GM13976 (cell line): ENCODE measurements at regions not wholly inside any gene's neighbourhood (a gene's known extent, or its start where the extent isn't known, plus 50 kb on each side); places are given as distances from the start of the nearest gene placed in this dataset.

ENCODE experiments used
- DNase-seq: peaks from one replicate; pipeline ENCODE4 v3.0.0; 2012; ENCODE audit warnings: low spot score
- in situ Hi-C: fragments of 300-500 bp; cut with MboI; formaldehyde crosslinking; loops from one replicate; pipeline ENCODE4 v1.12.0; 2022; ENCODE audit warnings: low sequenced_read_pairs, mixed read lengths, inconsistent platforms; ENCODE audit not compliant: unreplicated experiment
- TF ChIP-seq, protein P1 (sequence below): IDR thresholded peaks from 2 replicates; pipeline ENCODE4 v1.5.1; 2012; ENCODE audit warnings: borderline replicate concordance, mild to moderate bottlenecking; ENCODE audit not compliant: insufficient read depth; ENCODE audit errors: extremely low read depth, missing control alignments, control extremely low read depth

DNA sequence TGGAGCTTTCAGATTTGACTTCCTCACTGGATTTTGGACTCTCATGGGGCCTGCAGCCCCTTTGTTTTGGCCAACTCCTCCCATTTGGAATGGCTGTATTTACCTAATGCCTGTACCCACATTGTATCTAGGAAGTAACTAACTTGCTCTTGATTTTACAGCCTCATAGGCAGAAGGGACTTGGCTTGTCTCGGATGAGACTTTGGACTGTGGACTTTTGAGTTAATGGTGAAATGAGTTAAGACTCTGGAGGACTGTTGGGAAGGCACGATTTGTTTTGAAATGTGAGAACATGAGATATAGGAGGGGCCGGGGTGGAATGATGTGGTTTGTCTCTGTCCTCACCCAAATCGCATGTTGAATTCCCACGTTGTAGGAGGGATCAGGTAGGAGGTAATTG lies 233.4 kb upstream of the GALNT5 start:
- TF ChIP-seq, protein P1, sequence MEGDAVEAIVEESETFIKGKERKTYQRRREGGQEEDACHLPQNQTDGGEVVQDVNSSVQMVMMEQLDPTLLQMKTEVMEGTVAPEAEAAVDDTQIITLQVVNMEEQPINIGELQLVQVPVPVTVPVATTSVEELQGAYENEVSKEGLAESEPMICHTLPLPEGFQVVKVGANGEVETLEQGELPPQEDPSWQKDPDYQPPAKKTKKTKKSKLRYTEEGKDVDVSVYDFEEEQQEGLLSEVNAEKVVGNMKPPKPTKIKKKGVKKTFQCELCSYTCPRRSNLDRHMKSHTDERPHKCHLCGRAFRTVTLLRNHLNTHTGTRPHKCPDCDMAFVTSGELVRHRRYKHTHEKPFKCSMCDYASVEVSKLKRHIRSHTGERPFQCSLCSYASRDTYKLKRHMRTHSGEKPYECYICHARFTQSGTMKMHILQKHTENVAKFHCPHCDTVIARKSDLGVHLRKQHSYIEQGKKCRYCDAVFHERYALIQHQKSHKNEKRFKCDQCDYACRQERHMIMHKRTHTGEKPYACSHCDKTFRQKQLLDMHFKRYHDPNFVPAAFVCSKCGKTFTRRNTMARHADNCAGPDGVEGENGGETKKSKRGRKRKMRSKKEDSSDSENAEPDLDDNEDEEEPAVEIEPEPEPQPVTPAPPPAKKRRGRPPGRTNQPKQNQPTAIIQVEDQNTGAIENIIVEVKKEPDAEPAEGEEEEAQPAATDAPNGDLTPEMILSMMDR, result no peak
- DNase-seq, result no peak
- in situ Hi-C loops, result no loop called here

DNA sequence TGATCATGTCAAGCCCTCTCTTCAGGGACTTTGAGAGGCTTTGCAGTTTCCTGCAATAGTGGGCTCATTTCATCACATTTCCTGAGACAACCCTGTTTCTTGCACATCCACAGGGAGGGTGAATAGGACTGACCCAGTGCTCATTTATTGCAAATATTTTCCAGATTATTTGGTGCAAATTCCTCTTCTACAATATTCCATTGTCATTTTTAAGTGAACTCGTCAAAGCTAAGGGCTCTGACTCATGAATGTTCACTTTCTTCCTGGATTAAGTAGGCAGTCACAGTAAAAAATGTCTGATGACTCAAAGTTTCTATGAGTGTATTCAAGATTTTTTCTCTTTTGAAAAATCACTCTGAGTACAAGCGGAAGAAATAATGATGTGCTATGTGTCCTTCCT lies 225.5 kb upstream of the GALNT5 start:
- in situ Hi-C loops, result no loop called here
- DNase-seq, result no peak
- TF ChIP-seq, protein P1, result no peak

DNA sequence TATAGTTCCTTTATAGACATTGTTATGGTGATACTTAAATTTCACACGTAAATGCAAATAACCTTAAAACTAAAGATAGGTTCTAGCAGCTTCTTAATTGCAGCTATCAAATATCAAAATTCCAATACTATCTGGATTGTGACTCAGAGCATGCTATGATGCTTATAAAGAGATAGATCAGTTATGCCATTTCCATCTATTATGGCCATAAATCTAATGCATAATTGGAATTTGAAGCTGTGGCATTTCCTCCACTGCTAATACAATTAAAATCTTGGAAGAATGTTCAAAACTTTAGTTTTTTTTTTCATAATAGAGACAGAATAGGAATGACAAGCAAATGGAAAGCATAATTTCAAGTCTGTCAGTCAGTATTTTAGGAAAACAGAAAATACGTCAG lies 220.8 kb upstream of the GALNT5 start:
- in situ Hi-C loops, result no loop called here
- no peak for DNase-seq
- TF ChIP-seq, protein P1, result no peak

DNA sequence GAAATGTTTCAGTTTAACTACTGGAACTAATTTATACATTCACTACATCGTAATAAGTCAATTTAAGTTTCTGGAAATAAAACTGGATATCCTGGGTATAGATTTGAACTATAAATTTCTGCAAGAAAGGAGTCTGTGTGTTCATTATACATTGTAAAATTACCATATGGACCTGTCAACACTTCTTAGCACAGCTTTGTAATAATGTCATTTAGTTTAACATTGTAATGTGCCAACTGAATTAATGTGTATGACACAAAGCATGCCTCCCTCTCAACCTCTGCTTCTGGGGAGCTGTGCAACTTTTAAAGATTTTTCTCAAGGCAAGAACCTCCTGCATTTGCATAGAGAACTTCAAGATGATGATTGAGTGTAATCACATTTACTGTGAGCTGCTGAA lies 213.7 kb upstream of the GALNT5 start:
- TF ChIP-seq, protein P1, result no peak
- in situ Hi-C loops, result no loop called here
- DNase-seq, result no peak

DNA sequence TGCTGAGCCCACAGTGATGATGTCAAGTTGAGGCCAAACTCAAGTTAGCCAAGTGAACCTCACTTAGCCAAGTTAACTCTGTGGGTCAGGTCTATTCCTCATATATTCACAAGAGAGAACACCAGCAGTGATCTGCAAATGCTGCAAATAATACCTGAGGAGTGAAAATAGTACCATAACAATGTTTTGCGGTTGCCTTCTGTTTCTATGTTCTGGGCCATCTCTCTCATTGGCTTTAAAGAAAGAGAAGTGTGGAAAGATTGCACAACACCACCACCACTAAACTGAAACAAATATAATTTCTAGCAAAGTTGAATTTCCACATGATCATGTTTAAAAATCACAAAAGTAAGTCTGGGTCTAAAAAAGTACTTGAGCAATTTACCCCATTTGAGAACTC lies 211.1 kb upstream of the GALNT5 start:
- TF ChIP-seq, protein P1, result no peak
- in situ Hi-C loops, result no loop called here
- no peak for DNase-seq

DNA sequence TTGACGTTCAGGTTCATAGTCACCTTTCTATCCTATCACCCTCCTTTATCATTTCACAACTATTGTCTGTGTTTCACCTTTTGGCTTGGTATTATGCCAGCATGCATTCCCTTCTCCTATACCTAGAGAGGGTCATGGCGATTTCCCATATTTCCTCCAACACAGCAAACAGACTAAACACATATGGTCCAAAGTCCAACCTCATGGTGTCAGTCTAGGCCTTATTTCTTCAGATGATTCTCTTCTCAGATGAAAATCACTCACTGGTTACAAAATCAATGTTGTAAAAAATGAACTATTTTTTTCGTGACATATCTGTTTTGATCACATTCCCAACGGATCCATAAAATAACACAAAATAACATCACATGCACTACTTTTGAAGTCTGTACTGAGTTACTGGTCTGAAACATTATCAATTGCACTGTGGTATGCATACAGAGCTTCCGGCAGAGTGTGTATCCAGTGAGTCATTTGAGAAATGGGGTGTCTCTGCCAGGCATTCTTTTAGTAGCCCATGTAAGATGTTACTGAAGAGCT lies 204.8 kb upstream of the GALNT5 start:
- TF ChIP-seq, protein P1, result no peak
- DNase-seq, result no peak
- in situ Hi-C loops, result no loop called here

DNA sequence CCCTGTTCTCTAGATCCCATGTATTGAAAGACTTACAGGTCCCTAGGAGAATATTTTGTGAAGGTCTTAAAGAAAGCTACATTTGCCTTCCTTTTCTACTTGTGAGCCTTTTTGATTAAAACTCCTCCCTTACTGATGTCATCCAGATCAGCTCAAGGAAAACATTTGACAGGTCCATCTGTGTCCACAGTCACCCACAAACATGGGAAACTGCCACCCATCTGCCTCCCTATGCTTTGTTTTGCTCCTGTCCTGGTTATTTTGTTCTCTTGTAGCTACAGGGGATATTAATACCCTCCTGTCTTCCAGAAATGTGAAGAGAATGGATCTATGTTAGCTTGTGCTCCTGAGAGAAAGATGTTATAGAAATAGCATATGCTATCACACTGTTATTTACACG lies 203.6 kb upstream of the GALNT5 start:
- in situ Hi-C loops, result no loop called here
- no peak for DNase-seq

More for the DNA sequence above, 203.6 kb upstream of the GALNT5 start:
- TF ChIP-seq, protein P1, result no peak
